Adipocyte (in vitro differentiated cells): ENCODE measurements at regions not wholly inside any gene's neighbourhood (a gene's known extent, or its start where the extent isn't known, plus 50 kb on each side); places are given as distances from the start of the nearest gene placed in this dataset.

Experiments
- DNase-seq: peaks from one replicate; pipeline ENCODE4 v3.0.0-alpha.2; 2015; ENCODE audit warnings: low read depth
- H3K27me3 ChIP-seq: replicated peaks from 2 replicates; pipeline ENCODE4 v1.7.0; 2013; ENCODE audit warnings: mild to moderate bottlenecking, low read length, moderate library complexity; ENCODE audit not compliant: control insufficient read depth, insufficient read depth
- H3K36me3 ChIP-seq: 2 replicates; pipeline ENCODE4 v1.7.0; 2013; ENCODE audit warnings: low read length, mild to moderate bottlenecking, moderate library complexity; ENCODE audit not compliant: control insufficient read depth, insufficient read depth, severe bottlenecking
- H3K4me1 ChIP-seq: 2 replicates; pipeline ENCODE4 v1.7.0; 2013; ENCODE audit warnings: mild to moderate bottlenecking, low read length, moderate library complexity; ENCODE audit not compliant: control insufficient read depth, insufficient read depth
- H3K4me3 ChIP-seq: 2 replicates; pipeline ENCODE4 v1.7.0; 2013; ENCODE audit warnings: mild to moderate bottlenecking, low read length, moderate library complexity
- H3K9ac ChIP-seq: 2 replicates; pipeline ENCODE4 v1.7.0; 2013; ENCODE audit warnings: mild to moderate bottlenecking, low read length, moderate library complexity
- H3K9me3 ChIP-seq: 2 replicates; pipeline ENCODE4 v1.7.0; 2013; ENCODE audit warnings: mild to moderate bottlenecking, low read length, moderate library complexity; ENCODE audit not compliant: control insufficient read depth

GRCh38 chr18:34978953-34979608, 62.1 kb upstream of the MAPRE2 start:
- Histone ChIP-seq H3K27me3 (peaks cover 5% of the 10 kb centered on the region), H3K4me3 (peak overlapping the region; percentile 86), H3K9me3 (no peaks in the 10 kb centered on the region), H3K4me1 (peaks cover 22% of the 10 kb centered on the region), H3K9ac (peak overlapping the region; percentile 31), H3K36me3 (no peaks in the 10 kb centered on the region)
- peak; percentile 95 for DNase-seq

GRCh38 chr18:34981487-34981886, 59.7 kb upstream of the MAPRE2 start:
- peaks cover 20% of the 10 kb centered on the region for H3K4me1 ChIP-seq
- no peaks in the 10 kb centered on the region for H3K36me3 ChIP-seq
- DNase-seq: no peak
- H3K27me3 ChIP-seq: no peaks in the 10 kb centered on the region
- no peaks in the 10 kb centered on the region for H3K9me3 ChIP-seq
- H3K4me3 ChIP-seq: no peak overlapping the region
- H3K9ac ChIP-seq: no peak overlapping the region

GRCh38 chr18:34985963-34986362, 55.2 kb upstream of the MAPRE2 start:
- DNase-seq: no peak
- no peaks in the 10 kb centered on the region for H3K9me3 ChIP-seq
- H3K4me3 ChIP-seq: no peak overlapping the region
- no peaks in the 10 kb centered on the region for H3K36me3 ChIP-seq
- H3K27me3 ChIP-seq: no peaks in the 10 kb centered on the region
- no peaks in the 10 kb centered on the region for H3K4me1 ChIP-seq
- H3K9ac ChIP-seq: no peak overlapping the region

DNA sequence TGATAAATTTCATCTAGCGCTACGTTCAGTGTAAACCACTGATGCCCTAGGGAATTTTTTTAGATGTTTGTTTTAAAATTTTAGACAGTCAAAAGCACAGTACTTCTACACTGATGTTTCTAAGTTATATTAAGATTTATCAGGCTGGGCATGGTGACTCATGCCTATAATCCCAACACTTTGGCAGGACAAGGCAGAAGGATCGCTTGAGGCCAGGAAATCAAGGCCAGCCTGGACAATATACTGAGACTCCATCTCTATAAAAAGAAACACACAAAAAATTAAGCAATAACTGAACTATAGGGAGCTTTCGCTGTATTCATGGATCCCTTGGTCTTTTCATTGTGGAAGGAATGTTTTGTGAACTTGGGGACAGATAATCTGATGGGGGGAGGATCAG, 50.6 kb upstream of the MAPRE2 start:
- no peaks in the 10 kb centered on the region for H3K9me3 ChIP-seq
- H3K9ac ChIP-seq: no peak overlapping the region
- no peak overlapping the region for H3K4me3 ChIP-seq
- H3K27me3 ChIP-seq: no peaks in the 10 kb centered on the region
- no peaks in the 10 kb centered on the region for H3K4me1 ChIP-seq
- H3K36me3 ChIP-seq: no peaks in the 10 kb centered on the region
- peak; percentile 72 for DNase-seq

GRCh38 chr18:34991152-34991551, 50.1 kb upstream of the MAPRE2 start:
- DNase-seq: no peak
- no peaks in the 10 kb centered on the region for H3K27me3 ChIP-seq
- no peaks in the 10 kb centered on the region for H3K9me3 ChIP-seq
- no peak overlapping the region for H3K4me3 ChIP-seq
- no peaks in the 10 kb centered on the region for H3K36me3 ChIP-seq
- H3K4me1 ChIP-seq: no peaks in the 10 kb centered on the region
- no peak overlapping the region for H3K9ac ChIP-seq
